HFF-Myc (cell line): ENCODE measurements at regions not wholly inside any gene's neighbourhood (a gene's known extent, or its start where the extent isn't known, plus 50 kb on each side); places are given as distances from the start of the nearest gene placed in this dataset.

Source experiments
- DNase-seq: peaks from one replicate; pipeline ENCODE4 v3.0.0-alpha.2; 2011; ENCODE audit warnings: low read depth; ENCODE audit errors: extremely low read depth
- H3K4me3 ChIP-seq: replicated peaks from 2 replicates; pipeline ENCODE4 v1.5.1; 2011; ENCODE audit warnings: low read depth, mild to moderate bottlenecking, control low read depth, low read length
- CTCF ChIP-seq: IDR thresholded peaks from 2 replicates; pipeline ENCODE4 v1.5.1; 2012; ENCODE audit warnings: mild to moderate bottlenecking, low read depth, low read length, control low read depth; ENCODE audit errors: missing control alignments

GRCh38 chr20:10724449-10725173, 50.8 kb upstream of the JAG1 start:
- no peak for TF ChIP-seq CTCF

GRCh38 chr20:10728873-10729670, 55.3 kb upstream of the JAG1 start:
- no peak overlapping the region for H3K4me3 ChIP-seq
- TF ChIP-seq CTCF: no peak
- DNase-seq: no peak

More at GRCh38 chr20:10724449-10725173, 50.8 kb upstream of the JAG1 start:
- DNase-seq: no peak
- no peak overlapping the region for H3K4me3 ChIP-seq

- DNase-seq: no peak
- no peak overlapping the region for H3K4me3 ChIP-seq
- TF ChIP-seq CTCF: no peak
These were observed 56.0 kb upstream of the JAG1 start for GRCh38 chr20:10729785-10730184.

GRCh38 chr20:10730629-10731183, 56.9 kb upstream of the JAG1 start:
- H3K4me3 ChIP-seq: no peak overlapping the region
- no peak for TF ChIP-seq CTCF
- DNase-seq: no peak

GRCh38 chr20:10731190-10731965, 57.6 kb upstream of the JAG1 start:
- DNase-seq: no peak
- no peak for TF ChIP-seq CTCF
- H3K4me3 ChIP-seq: no peak overlapping the region

- peak; percentile 47 for DNase-seq
- H3K4me3 ChIP-seq: no peak overlapping the region
- TF ChIP-seq CTCF: no peak
These were observed 59.3 kb upstream of the JAG1 start for GRCh38 chr20:10733122-10733521.
